ENCODE measurements at regions not wholly inside any gene's neighbourhood (a gene's known extent, or its start where the extent isn't known, plus 50 kb on each side); places are given as distances from the start of the nearest gene placed in this dataset.

DNA sequence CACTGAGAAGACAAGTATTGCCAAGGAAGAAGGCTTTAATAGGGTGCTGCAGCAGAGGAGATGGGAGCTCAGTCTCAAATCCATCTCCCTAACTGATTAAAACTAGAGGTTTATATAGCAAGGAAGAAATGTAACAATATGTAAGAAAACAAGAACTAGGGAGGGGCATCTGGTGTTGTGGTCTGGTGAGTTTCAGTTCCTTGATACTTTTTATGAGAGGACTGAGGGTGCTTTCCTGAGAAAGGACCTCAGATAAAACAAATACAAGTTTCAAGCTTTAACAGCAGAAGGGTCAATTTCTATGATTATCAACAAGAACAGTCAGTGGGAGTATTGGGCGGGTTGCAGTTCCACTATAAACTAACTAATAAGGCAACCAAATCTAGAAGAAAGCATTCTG lies 1967.5 kb downstream of the SUCLG1 start:
- TF ChIP-seq, protein P1, sequence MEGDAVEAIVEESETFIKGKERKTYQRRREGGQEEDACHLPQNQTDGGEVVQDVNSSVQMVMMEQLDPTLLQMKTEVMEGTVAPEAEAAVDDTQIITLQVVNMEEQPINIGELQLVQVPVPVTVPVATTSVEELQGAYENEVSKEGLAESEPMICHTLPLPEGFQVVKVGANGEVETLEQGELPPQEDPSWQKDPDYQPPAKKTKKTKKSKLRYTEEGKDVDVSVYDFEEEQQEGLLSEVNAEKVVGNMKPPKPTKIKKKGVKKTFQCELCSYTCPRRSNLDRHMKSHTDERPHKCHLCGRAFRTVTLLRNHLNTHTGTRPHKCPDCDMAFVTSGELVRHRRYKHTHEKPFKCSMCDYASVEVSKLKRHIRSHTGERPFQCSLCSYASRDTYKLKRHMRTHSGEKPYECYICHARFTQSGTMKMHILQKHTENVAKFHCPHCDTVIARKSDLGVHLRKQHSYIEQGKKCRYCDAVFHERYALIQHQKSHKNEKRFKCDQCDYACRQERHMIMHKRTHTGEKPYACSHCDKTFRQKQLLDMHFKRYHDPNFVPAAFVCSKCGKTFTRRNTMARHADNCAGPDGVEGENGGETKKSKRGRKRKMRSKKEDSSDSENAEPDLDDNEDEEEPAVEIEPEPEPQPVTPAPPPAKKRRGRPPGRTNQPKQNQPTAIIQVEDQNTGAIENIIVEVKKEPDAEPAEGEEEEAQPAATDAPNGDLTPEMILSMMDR (IDR thresholded peaks at IDR 0.05), result no peak
- TF ChIP-seq EP300 (IDR thresholded peaks at IDR 0.05), result no peak
- TF ChIP-seq POLR2A (IDR thresholded peaks at IDR 0.05), result no peak

Measured in ovary (tissue), 3 donors.